Ovary (tissue), 3 donors: ENCODE measurements at regions not wholly inside any gene's neighbourhood (a gene's known extent, or its start where the extent isn't known, plus 50 kb on each side); places are given as distances from the start of the nearest gene placed in this dataset.

Experiments used
- CTCF ChIP-seq, 3 donors: fragments of 450-650 bp in 2 of 3; fragments of 200-600 bp in 1 of 3; IDR thresholded peaks; one replicate each; pipeline versions ENCODE4 v1.5.1 to v1.8.0; 2016 to 2022; ENCODE audit warnings: antibody characterized with exemption in 3 of 3, mild to moderate bottlenecking in 1 of 3
- POLR2A ChIP-seq: fragments of 450-650 bp; IDR thresholded peaks from one replicate; pipeline ENCODE4 v1.6.1; 2017; ENCODE audit warnings: antibody characterized with exemption, mild to moderate bottlenecking, moderate library complexity
- donor health status: DM: no; HTN: no; CAD: no.

- TF ChIP-seq CTCF (IDR thresholded peaks at IDR 0.05) (no peak), POLR2A (no peak)
Measured at GRCh38 chr6:134508862-134509498, 191.1 kb upstream of the SGK1 start.
